SH-SY5Y (cell line): ENCODE measurements at regions not wholly inside any gene's neighbourhood (a gene's known extent, or its start where the extent isn't known, plus 50 kb on each side); places are given as distances from the start of the nearest gene placed in this dataset.

ENCODE experiments used
- GATA2 ChIP-seq: IDR thresholded peaks from 2 replicates; pipeline ENCODE4 v1.6.1; 2011; ENCODE audit warnings: mild to moderate bottlenecking, low read depth, low read length
- GATA3 ChIP-seq: IDR thresholded peaks from 2 replicates; pipeline ENCODE4 v1.6.1; 2011; ENCODE audit warnings: low read depth, mild to moderate bottlenecking, low read length, moderate library complexity

DNA sequence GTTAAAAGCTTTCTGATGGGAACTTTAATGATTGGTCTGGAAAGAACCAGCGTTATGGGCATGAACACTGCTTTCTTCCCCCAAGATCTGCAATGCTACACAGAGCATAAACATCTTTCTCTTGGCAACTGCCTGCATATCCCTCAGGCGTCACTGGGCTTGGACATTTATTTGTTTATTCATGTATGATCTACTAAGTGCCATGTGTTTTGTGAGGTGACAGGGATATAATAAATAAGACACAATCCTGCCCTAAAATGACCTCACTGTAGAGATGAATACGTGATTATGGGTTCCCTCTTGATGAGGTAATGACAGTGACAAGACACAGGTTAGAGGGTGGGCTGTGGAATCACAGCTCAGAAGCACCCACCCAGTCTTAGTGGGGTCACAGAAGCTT is 485.3 kb downstream of the PDCD6IP start:
- TF ChIP-seq GATA3, result no peak
- no peak for TF ChIP-seq GATA2
